Activated T-helper 9 cell treated with anti-CD3 and anti-CD28 coated beads, Interleukin-2, amount 50 U/mL, for 16 hours (primary cell): ENCODE measurements at regions not wholly inside any gene's neighbourhood (a gene's known extent, or its start where the extent isn't known, plus 50 kb on each side); places are given as distances from the start of the nearest gene placed in this dataset.

Experiments
- DNase-seq: peaks from one replicate; pipeline ENCODE4 v3.0.0-alpha.2; 2020; ENCODE audit warnings: low read depth

DNA sequence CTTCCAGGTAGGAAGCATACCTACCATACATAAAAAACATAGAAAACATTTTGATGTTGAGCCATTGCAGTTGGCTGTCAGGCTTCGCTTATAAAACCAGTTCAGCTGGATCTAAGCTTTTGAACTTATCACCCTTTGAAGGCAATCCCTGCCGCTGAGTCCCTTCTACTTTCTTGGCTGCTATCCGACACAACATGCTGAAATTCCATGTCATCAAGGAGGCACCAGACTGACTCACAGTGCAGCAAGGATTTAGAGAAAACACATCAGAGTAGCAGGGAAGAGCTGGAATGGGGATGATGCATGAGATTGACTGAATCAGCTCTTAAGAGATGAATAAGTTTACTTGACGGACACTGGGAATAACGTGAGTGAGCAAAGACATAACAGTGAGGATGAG, 135.0 kb upstream of the MAN1A1 start:
- DNase-seq = no peak

- DNase-seq = no peak
Observed at GRCh38 chr6:119483908-119484307, 134.3 kb upstream of the MAN1A1 start.

DNA sequence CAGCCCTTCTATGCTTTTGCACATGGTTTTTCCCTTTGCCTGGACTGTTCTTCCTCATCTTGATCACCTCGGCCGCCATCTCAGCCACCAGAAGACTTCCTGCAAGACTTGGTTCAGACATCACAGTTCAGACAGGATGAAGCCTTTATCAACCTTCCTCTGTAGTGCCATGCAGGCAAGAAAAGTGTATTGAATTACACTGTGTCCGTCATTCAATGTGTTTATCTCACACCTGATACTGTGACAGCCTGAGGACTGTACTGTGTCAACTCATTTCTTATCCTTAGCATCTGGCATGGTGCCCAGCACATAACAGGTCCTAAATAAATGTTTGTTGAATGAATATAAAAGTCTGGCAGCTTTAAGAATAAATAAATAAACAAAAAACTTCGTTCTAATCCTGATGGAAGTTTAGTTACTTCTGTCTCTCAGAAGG, 133.3 kb upstream of the MAN1A1 start:
- DNase-seq = no peak

- DNase-seq = no peak
Observed at GRCh38 chr6:119481976-119482375, 132.4 kb upstream of the MAN1A1 start.

GRCh38 chr6:119480961-119481497, 131.5 kb upstream of the MAN1A1 start:
- no peak for DNase-seq

DNA sequence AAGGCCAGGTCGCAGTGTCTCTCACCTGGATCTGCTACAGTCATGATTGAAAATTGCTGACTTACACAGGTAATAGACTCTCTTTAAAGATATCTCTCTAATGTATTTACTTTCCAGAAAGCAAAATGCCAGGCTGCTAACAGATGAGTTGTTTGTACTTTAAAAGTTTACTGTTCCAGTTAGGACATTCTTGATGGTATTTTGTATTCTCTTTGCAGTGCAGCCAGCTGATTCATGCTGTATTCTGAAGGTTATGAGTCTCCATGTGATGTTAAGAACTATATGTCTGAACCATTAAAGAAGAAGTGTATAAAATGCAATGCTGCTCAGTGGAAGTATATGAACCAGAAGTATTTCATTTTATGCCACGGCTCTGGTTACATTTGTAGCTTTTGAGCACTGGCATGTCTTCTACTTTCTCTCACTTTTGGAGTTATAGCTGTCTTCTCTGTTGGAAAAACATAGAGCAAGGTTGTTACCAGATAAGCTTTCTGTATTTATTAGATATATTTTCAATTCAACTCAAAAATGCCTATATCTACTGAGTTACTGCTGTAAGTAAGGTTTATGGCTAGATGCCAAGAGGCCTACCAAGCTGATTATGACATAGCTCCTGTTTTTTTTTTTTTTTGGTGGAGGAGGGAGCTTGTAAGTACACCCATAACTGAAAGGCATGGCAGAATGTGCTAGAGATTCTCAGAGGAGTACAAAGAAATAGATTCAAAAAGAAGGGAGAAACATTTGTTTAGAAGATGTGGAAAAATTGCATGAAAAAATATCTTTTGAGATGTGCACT, 130.5 kb upstream of the MAN1A1 start:
- no peak for DNase-seq

DNA sequence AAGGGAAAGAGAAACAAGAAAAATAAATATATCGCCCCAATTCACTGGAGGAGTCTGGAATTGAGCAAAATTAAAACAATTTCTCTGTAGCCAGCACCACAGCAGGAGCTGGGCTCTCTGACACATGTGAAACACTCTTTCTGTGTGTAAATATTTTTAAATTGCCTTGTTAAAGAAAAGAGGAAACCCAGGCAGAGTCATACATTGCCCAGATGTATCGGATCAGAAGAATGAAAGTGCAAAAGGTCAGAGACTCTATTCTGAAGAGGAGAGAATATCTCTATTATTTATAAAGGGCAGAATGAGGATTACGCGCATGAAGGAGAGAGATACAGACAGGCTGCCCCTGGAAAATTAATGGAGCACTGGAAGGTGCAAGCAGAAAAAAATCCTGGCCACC, 127.0 kb upstream of the MAN1A1 start:
- DNase-seq = no peak

GRCh38 chr6:119476024-119476423, 126.5 kb upstream of the MAN1A1 start:
- no peak for DNase-seq

DNA sequence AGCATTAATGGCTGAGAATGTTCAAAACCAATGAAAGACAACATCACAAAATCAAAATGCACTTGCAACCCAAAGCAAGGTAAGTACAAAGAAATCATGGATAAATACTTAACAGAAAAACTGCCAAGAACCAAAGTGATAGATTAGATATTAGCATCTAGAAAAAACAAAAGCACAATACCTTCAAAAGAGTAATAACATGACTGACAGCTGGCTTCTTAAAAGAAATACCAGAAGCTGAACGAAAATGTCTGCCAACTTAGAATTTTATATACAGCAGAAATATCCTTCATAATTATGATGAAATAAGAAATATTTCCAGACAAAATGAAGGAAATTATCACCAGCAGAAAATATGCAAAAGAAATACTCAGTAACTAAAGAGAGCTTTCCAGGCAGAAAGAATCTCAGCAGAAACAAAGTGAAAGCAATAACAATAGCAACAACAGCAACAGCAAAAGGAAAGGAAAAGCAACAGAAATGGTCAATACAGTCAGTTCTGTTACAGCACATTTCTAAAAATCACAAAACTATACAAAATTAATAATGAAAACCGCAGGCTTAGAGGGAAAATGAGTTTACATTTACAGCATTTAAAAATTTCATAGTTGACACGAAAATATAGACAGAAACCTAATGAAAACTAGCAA, 121.5 kb upstream of the MAN1A1 start:
- DNase-seq = no peak

GRCh38 chr6:119467488-119468081, 118.0 kb upstream of the MAN1A1 start:
- DNase-seq = no peak

DNA sequence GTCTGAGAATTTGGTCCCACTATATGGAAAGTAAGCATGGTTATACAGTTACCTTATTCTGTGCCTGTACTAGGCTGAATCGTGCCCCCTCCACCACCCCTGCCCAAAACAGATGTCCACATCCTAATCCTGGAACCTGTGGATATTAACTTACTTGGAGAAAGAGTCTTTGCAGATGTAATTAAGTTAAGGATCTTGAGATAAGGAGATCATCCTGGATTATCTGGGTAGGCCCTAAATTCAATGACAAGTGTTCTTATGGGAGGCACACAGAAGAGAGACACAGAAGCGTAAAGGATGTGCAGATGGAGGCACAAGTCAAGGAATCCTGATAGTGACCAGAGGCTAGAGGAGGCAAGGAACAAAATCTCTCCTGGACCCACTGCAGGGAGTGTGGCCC, 116.7 kb upstream of the MAN1A1 start:
- DNase-seq = no peak

DNA sequence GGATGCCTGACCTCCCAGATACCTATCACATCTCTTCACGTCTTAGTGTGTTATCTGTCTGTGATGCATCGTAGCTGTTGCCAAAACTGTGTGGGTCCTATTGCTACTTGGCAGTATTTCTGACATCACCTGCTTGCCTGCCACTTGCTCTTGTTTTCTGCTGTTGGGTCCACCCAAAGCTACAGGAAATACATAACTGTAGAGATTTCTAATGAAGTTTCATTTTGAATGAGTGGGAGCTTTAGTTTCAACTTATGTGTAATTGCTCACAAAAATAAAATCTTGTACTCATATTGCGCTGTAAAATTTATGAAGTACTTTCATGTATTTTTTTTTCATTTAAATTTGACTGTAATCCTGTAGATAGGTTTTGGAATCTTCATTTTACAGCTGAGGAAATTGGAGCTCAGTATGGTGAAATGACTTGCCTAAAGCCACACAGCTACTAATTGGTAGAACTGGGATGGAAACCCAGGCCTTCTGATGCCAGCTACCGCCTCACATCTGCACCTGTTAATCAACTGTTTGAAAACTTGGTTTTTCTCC, 113.6 kb upstream of the MAN1A1 start:
- no peak for DNase-seq

DNA sequence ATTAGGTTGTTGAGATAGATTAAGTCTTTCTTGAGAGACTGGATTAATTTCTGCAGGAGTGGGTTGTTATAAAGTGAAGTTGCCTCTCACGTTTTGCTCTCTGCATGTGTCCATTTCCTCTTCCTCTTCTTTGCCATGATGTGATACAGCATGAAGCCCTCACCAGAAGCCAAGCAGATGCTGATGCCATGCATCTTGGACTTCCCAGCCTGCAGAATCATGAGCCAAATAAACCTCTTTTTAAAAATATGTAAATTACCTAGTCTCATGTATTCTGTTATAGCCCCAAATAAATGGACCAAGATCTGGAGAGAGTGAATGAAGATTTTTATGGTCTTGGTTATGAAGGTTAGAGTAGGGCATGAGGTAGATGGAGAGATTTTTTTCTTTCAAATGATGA, 111.6 kb upstream of the MAN1A1 start:
- no peak for DNase-seq

DNA sequence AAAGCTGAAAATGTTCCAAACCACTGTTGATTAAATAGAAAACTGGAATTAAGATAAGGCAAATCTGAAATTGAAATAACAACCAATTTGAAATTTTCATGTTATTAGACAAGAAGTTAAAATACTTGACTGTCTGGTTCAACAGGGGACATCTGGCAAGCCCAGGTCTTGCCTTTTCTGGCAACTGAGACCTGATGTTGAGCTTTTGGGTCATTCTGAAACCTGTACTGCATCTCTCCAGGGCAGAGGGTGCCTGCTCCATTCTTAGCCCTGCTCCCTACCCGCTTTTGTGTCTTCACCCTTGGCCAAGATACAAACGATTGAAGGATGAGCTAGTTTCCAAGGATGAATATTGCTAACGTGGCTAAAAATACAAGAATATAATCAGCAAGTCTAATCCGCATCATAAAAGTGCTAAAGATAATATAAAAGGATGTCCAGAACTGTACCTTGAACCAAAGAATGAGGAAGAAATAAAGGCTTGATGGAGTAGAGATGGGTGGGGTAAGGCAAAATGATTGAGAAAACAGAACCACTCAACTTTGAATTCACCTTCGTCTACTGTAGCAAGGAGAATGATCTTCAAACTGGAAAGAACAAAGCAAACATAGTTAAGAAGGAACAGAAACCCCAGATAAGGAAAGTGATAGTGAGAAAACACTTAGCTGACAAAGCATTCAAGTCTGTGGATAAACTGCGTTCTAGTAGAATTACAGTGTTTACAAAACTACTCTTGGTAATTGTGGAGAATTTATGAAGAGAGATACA, 109.8 kb upstream of the MAN1A1 start:
- DNase-seq = no peak

GRCh38 chr6:119454714-119455113, 105.2 kb upstream of the MAN1A1 start:
- no peak for DNase-seq

DNA sequence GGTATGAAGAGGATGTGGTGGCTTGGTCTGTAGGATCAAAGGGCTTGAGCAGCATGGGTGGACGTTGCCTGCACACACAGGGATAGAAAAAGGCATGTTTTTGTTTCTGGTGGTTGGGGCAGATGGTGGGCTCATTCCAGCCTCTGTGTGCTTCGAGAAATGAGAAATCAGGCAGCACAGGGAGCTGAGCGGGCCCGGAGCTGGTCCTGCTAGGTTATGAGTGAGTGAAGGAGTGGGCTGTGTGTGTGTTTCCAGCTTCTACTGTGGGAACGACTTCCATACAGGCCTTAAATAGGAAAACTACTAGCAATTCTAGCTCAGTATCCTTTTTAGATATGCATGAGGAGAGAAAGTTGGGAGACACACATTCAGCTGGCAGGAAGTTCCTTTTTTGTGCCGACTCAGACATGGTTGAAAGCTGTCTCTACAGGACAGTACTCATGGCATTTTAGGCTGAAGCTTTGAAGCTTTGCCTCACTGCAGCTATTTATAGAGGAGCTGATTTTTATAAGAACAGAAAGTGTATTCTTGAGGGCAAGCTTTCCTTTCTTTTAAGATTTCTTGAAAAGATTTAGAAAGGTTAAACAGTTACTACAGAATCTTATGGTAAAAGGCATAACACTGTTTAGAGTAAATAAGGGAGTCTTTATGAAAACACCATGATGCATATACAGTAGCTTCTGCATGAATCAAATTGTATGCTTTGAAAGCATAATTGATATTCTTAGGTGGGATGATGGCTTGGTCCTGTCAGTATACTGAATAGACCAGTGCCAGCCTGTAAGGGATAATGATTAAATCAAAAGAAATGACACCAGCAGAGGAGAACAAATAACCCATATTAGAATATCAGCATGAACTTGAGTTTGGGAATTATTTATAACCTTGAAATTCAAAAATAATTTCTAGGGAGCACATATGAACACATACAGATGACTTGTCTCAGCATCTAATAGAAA, 104.0 kb upstream of the MAN1A1 start:
- DNase-seq = no peak

- DNase-seq = no peak
Observed at GRCh38 chr6:119449331-119450156, 100.0 kb upstream of the MAN1A1 start.

GRCh38 chr6:119447921-119448320, 98.4 kb upstream of the MAN1A1 start:
- DNase-seq = no peak

GRCh38 chr6:119446609-119447008, 97.0 kb upstream of the MAN1A1 start:
- DNase-seq = no peak

GRCh38 chr6:119446115-119446554, 96.6 kb upstream of the MAN1A1 start:
- no peak for DNase-seq
